Gastrocnemius medialis (tissue), 4 donors: ENCODE measurements at regions not wholly inside any gene's neighbourhood (a gene's known extent, or its start where the extent isn't known, plus 50 kb on each side); places are given as distances from the start of the nearest gene placed in this dataset.
"Not testable (repeated sequence)": the region's sequence is repeated elsewhere in the genome, so short reads cannot be mapped to it uniquely, and the experiment has no call there.

Experiments used
- ATAC-seq, 2 donors: fragments of 150-250 bp; one replicate each; pipeline ENCODE4 v1.9.1; 2016
- DNase-seq, 2 donors: peaks; one replicate each; pipeline ENCODE4 v3.0.0-alpha.2; 2019
- H3K27ac ChIP-seq, 4 donors: fragments of 200-600 bp; sonication (generic); 1 replicate in 1 of 4; 2 replicates in 3 of 4; pipeline ENCODE4 v1.5.1; 2016 to 2018; ENCODE audit warnings: mild to moderate bottlenecking in 2 of 4, moderate library complexity in 1 of 4
- H3K27me3 ChIP-seq, 3 donors: fragments of 200-600 bp; sonication (generic) in 2 of 3; 1 replicate in 1 of 3; 2 replicates in 2 of 3; pipeline versions ENCODE4 v1.5.1 to v1.6.0; 2016 to 2019; ENCODE audit warnings: mild to moderate bottlenecking in 1 of 3, moderate library complexity in 1 of 3
- H3K36me3 ChIP-seq, 2 donors: fragments of 200-600 bp; sonication (generic) in 1 of 2; one replicate each; pipeline ENCODE4 v1.5.1; 2017 to 2018
- H3K4me1 ChIP-seq, 2 donors: fragments of 200-600 bp; sonication (generic) in 1 of 2; one replicate each; pipeline ENCODE4 v1.5.1; 2016 to 2017; ENCODE audit warnings: mild to moderate bottlenecking in 2 of 2
- H3K4me3 ChIP-seq, 4 donors: fragments of 200-600 bp; sonication (generic) in 3 of 4; 1 replicate in 1 of 4; 2 replicates in 3 of 4; pipeline ENCODE4 v1.5.1; 2016 to 2019; ENCODE audit warnings: mild to moderate bottlenecking in 2 of 4
- H3K9me3 ChIP-seq, 3 donors: fragments of 200-600 bp; sonication (generic) in 2 of 3; 1 replicate in 1 of 3; 2 replicates in 2 of 3; pipeline ENCODE4 v1.5.1; 2016 to 2019
- POLR2A ChIP-seq, 2 donors: fragments of 450-650 bp; IDR thresholded peaks; one replicate each; pipeline ENCODE4 v1.6.1; 2017; ENCODE audit warnings: antibody characterized with exemption in 2 of 2, mild to moderate bottlenecking in 2 of 2, moderate library complexity in 2 of 2
- in situ Hi-C, 4 donors: fragments of 200-750 bp; cut with MboI; loops; one replicate each; pipeline versions ENCODE4 v1.15.0 to v1.8.0; 2017; ENCODE audit warnings: low sequenced_read_pairs in 4 of 4
- intact Hi-C: fragments of 100-400 bp; cut with DNase I; formaldehyde crosslinking; loops from one replicate; pipeline ENCODE4 v1.15.1; 2023; ENCODE audit warnings: low total_unique reads
- TF ChIP-seq, protein P1 (sequence below), 5 experiments: fragments of 450-650 bp in 3 of 5; fragments of 200-600 bp in 2 of 5; sonication (generic) in 2 of 5; IDR thresholded peaks in 4 of 5; conservative IDR thresholded peaks in 1 of 5; 1 replicate in 4 of 5; 2 replicates in 1 of 5; pipeline ENCODE4 v1.5.1; 2016 to 2019; ENCODE audit warnings: antibody characterized with exemption in 5 of 5, mild to moderate bottlenecking in 3 of 5, moderate library complexity in 3 of 5

DNA sequence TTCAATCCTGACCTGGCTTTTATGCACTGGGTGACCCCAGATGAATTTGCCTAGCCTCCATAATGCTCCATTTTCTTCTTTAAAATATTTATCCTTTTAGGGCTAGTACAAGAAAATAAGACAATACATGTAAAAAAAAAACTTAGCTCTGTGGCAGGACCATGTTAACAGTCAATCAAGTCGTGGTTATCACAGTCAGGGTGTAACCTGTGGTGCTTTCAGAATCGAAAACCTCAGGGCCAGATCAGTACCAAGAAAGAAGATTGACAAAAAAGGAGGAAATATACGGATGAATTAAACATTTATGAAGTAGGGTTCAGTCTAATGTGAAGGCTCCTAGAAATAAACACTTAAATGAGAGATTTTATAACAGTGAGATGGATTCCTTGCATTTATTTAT is 347.2 kb upstream of the MAF start:
- H3K4me3 ChIP-seq: no peak overlapping the region
- no peaks in the 10 kb centered on the region for H3K9me3 ChIP-seq
- in situ Hi-C loops: no loop called here
- ATAC-seq (no peak), DNase-seq (no peak)
- H3K4me1 ChIP-seq: no peaks in the 10 kb centered on the region
- TF ChIP-seq POLR2A (IDR thresholded peaks at IDR 0.05): no peak
- TF ChIP-seq, protein P1, sequence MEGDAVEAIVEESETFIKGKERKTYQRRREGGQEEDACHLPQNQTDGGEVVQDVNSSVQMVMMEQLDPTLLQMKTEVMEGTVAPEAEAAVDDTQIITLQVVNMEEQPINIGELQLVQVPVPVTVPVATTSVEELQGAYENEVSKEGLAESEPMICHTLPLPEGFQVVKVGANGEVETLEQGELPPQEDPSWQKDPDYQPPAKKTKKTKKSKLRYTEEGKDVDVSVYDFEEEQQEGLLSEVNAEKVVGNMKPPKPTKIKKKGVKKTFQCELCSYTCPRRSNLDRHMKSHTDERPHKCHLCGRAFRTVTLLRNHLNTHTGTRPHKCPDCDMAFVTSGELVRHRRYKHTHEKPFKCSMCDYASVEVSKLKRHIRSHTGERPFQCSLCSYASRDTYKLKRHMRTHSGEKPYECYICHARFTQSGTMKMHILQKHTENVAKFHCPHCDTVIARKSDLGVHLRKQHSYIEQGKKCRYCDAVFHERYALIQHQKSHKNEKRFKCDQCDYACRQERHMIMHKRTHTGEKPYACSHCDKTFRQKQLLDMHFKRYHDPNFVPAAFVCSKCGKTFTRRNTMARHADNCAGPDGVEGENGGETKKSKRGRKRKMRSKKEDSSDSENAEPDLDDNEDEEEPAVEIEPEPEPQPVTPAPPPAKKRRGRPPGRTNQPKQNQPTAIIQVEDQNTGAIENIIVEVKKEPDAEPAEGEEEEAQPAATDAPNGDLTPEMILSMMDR (IDR thresholded peaks at IDR 0.05 in 4 of 5, conservative IDR thresholded peaks at IDR 0.05 in 1 of 5): no peak
- no peak overlapping the region for H3K27ac ChIP-seq
- no peaks in the 10 kb centered on the region for H3K36me3 ChIP-seq
- intact Hi-C loops: no loop called here
- H3K27me3 ChIP-seq: no peaks in the 10 kb centered on the region

DNA sequence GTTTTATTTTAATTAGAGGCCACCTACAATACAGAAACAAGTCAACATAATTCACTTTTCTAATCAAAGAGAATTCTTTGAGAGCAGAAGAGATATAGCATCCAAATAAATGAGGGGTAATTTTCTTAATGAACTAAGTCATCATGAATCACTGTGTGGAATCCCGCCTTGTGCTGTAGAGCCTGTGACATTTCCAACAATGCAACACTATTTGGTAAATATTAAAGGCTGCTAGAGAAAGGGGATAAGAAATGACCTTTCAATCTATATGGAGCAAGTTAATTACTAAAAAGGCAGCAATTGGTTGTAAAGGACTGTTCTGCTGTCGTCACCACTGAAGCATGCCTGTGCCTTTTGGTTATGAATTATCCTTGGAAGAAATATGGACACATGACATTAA is 345.7 kb upstream of the MAF start:
- H3K9me3 ChIP-seq: no peaks in the 10 kb centered on the region
- H3K4me3 ChIP-seq: no peak overlapping the region
- no peaks in the 10 kb centered on the region for H3K27me3 ChIP-seq
- H3K36me3 ChIP-seq: no peaks in the 10 kb centered on the region
- H3K27ac ChIP-seq: no peak overlapping the region
- H3K4me1 ChIP-seq: no peaks in the 10 kb centered on the region
- in situ Hi-C loops: no loop called here
- intact Hi-C loops: no loop called here
- DNase-seq (no peak), ATAC-seq (no peak)
- TF ChIP-seq POLR2A (IDR thresholded peaks at IDR 0.05): no peak
- TF ChIP-seq, protein P1 (IDR thresholded peaks at IDR 0.05 in 4 of 5, conservative IDR thresholded peaks at IDR 0.05 in 1 of 5): no peak

DNA sequence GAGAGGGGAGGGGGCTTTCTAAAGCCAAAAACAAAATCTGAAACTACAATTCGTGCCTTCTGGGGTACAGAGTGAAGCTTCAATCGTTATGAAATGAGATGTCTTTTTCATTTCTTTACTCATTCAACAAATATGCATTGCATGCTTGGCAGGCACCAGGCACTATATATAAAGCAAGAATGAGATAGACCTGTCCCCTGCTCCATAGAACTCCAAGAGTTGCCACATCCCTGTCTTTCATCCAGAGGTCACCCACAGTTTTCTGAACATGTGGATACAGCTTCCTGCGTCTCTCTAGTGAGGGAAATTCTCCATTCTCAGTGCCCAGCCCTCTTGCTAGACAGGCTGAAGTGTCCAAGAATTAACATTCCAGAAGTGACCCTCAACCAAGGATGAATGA is 343.2 kb upstream of the MAF start:
- no peak for ATAC-seq

DNA sequence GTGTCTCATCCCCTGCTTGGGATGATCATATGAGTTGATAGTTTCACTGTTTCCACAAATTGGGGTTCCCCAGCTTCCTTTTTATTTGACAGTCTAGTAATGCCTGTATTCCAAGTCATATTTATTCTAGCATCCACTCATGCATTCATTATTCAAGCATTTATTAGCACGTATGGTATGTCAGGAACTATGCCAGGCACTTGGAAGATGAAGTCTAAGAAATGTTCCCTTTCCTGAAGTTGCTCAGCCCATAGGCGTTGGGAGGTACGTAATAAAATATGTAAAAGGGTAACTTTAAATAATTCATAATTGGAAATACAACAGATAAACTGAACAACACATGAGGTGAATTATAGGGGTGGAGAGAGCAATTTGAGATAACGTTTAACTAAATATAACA is 338.0 kb upstream of the MAF start:
- Histone ChIP-seq H3K4me3 (no peak overlapping the region), H3K27me3 (no peaks in the 10 kb centered on the region), H3K27ac (no peak overlapping the region), H3K9me3 (no peaks in the 10 kb centered on the region), H3K4me1 (no peaks in the 10 kb centered on the region), H3K36me3 (no peaks in the 10 kb centered on the region)
- DNase-seq (no peak), ATAC-seq (no peak)
- no peak for TF ChIP-seq POLR2A (IDR thresholded peaks at IDR 0.05)
- intact Hi-C loops (no loop called here), in situ Hi-C loops (no loop called here)

More for the DNA sequence above, 343.2 kb upstream of the MAF start:
- no peak for DNase-seq
- Histone ChIP-seq H3K4me1 (no peaks in the 10 kb centered on the region), H3K27me3 (no peaks in the 10 kb centered on the region), H3K27ac (no peak overlapping the region), H3K36me3 (no peaks in the 10 kb centered on the region), H3K9me3 (no peaks in the 10 kb centered on the region), H3K4me3 (no peak overlapping the region)
- TF ChIP-seq POLR2A (IDR thresholded peaks at IDR 0.05): no peak
- TF ChIP-seq, protein P1 (IDR thresholded peaks at IDR 0.05 in 4 of 5, conservative IDR thresholded peaks at IDR 0.05 in 1 of 5): no peak
- intact Hi-C loops (no loop called here), in situ Hi-C loops (no loop called here)

DNA sequence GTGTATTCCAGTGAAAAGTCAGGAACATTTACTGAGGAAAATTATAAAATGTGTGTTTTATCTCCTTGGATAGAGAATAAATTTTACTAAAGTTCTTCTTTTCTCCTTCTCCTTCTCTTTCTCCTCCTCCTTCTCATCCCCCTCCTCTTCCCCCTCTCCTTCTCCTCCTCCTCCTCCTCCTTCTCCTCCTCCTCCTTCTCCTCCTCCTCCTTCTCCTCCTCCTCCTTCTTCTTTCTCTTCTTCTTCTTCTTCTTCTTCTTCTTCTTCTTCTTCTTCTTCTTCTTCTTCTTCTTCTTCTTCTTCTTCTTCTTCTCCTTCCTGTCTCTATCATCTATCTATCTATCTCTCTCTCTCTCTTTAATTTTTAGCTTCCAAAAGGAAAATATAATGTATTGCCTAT is 337.1 kb upstream of the MAF start:
- H3K27me3 ChIP-seq, H3K36me3 ChIP-seq, intact Hi-C loops, H3K27ac ChIP-seq, H3K4me3 ChIP-seq, in situ Hi-C loops, DNase-seq, H3K4me1 ChIP-seq, H3K9me3 ChIP-seq, ATAC-seq: not testable (repeated sequence)

DNA sequence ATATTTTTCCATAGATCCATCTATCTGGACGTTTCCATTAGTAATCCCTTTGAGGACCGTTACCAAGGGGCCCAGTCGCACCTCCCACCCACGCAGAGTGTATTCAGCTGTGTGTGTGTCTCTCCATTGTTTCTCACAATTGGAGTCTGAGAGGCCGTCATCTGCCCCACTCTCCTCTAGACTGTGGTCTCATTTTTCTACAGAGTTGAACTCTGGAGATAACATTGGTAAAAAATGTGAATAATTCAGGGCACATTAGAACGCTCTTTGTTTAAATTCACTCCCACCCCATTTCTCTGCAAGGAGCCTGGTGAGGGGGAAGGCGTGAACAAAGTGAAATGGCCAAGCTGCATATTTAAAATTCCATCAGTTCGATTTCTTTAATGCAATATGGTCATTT is 333.1 kb upstream of the MAF start:
- no peaks in the 10 kb centered on the region for H3K9me3 ChIP-seq
- DNase-seq (no peak), ATAC-seq (no peak)
- intact Hi-C loops (no loop called here), in situ Hi-C loops (no loop called here)
- H3K27ac ChIP-seq: no peak overlapping the region
- TF ChIP-seq, protein P1 (IDR thresholded peaks at IDR 0.05 in 4 of 5, conservative IDR thresholded peaks at IDR 0.05 in 1 of 5): no peak
- no peak for TF ChIP-seq POLR2A (IDR thresholded peaks at IDR 0.05)
- no peaks in the 10 kb centered on the region for H3K27me3 ChIP-seq
- H3K36me3 ChIP-seq: no peaks in the 10 kb centered on the region
- H3K4me1 ChIP-seq: no peaks in the 10 kb centered on the region
- H3K4me3 ChIP-seq: no peak overlapping the region
